ENCODE measurements at regions not wholly inside any gene's neighbourhood (a gene's known extent, or its start where the extent isn't known, plus 50 kb on each side); places are given as distances from the start of the nearest gene placed in this dataset.

DNA sequence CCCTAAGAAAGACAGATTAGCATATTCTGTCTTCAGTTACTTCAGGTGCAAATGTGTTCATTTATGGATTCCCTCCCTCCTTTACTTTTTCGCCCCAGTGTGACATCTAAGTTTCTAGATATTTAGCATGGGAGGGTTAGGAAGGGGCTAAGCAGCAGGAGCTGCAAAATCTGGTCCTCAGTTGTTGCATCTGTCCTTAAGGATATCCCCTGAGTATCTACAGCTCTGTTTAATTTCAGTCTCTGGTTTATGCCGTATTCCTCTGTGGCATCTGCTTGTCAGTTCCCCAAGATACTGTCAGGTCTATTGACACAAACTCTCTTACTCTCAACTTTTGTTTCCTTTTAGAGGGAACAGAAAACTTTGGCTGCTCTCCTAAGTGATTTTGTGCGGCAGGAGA lies 754.6 kb upstream of the MAP3K7 start:
- TF ChIP-seq CTCF (IDR thresholded peaks at IDR 0.05; ENCODE audit: poor library complexity, severe bottlenecking) (no peak), TAF1 (IDR thresholded peaks at IDR 0.05; ENCODE audit: low read depth) (no peak)
